H9 (cell line): ENCODE measurements at regions not wholly inside any gene's neighbourhood (a gene's known extent, or its start where the extent isn't known, plus 50 kb on each side); places are given as distances from the start of the nearest gene placed in this dataset.

ENCODE experiments used
- DNase-seq: peaks from one replicate; pipeline ENCODE4 v3.0.0-alpha.2; 2017
- H2AFZ ChIP-seq: one replicate; pipeline ENCODE4 v1.6.1; 2013; ENCODE audit warnings: mild to moderate bottlenecking, low read length, control low read depth, moderate library complexity
- H2AK5ac ChIP-seq: 2 replicates; pipeline ENCODE4 v1.6.1; 2013; ENCODE audit warnings: low read length, control low read depth, mixed read lengths; ENCODE audit not compliant: insufficient read length
- H2BK120ac ChIP-seq: one replicate; pipeline ENCODE4 v1.6.1; 2013; ENCODE audit warnings: low read depth, mild to moderate bottlenecking, low read length, control low read depth, inconsistent platforms; ENCODE audit not compliant: poor library complexity, severe bottlenecking
- H2BK12ac ChIP-seq: 2 replicates; pipeline ENCODE4 v1.6.1; 2013; ENCODE audit warnings: low read length, control low read depth, mixed read lengths, low read depth; ENCODE audit not compliant: insufficient read length
- H2BK15ac ChIP-seq: 2 replicates; pipeline ENCODE4 v1.6.1; 2013; ENCODE audit warnings: low read depth, low read length, control low read depth
- H2BK20ac ChIP-seq: one replicate; pipeline ENCODE4 v1.6.1; 2013; ENCODE audit warnings: low read depth, mild to moderate bottlenecking, low read length, control low read depth, inconsistent platforms; ENCODE audit not compliant: poor library complexity, severe bottlenecking
- H2BK5ac ChIP-seq: 2 replicates; pipeline ENCODE4 v1.6.1; 2013; ENCODE audit warnings: low read length, control low read depth, mixed read lengths; ENCODE audit not compliant: insufficient read length
- H3K14ac ChIP-seq: 2 replicates; pipeline ENCODE4 v1.6.1; 2013; ENCODE audit warnings: low read length, control low read depth; ENCODE audit not compliant: insufficient read depth
- H3K18ac ChIP-seq: 2 replicates; pipeline ENCODE4 v1.6.1; 2013; ENCODE audit warnings: low read depth, mild to moderate bottlenecking, mixed read lengths, low read length, control low read depth; ENCODE audit not compliant: insufficient read length
- H3K23ac ChIP-seq: 2 replicates; pipeline ENCODE4 v1.6.1; 2013; ENCODE audit warnings: low read length, control low read depth, mixed read lengths, low read depth; ENCODE audit not compliant: insufficient read length
- H3K23me2 ChIP-seq: 2 replicates; pipeline ENCODE4 v1.6.1; 2013; ENCODE audit warnings: low read depth, mild to moderate bottlenecking, mixed read lengths, low read length, control low read depth; ENCODE audit not compliant: insufficient read length, poor library complexity, severe bottlenecking
- H3K27ac ChIP-seq: 2 replicates; pipeline ENCODE4 v1.5.1; 2013; ENCODE audit warnings: low read length, control low read depth, mixed read lengths, low read depth; ENCODE audit not compliant: insufficient read length
- H3K27me3 ChIP-seq: 2 replicates; pipeline ENCODE4 v1.6.1; 2013; ENCODE audit warnings: low read length, control low read depth, inconsistent platforms; ENCODE audit not compliant: insufficient read depth
- H3K4ac ChIP-seq: 2 replicates; pipeline ENCODE4 v1.6.1; 2013; ENCODE audit warnings: low read depth, mild to moderate bottlenecking, control low read depth, inconsistent platforms, low read length, moderate library complexity
- H3K4me1 ChIP-seq: 2 replicates; pipeline ENCODE4 v1.6.1; 2013; ENCODE audit warnings: low read length, control low read depth, inconsistent platforms; ENCODE audit not compliant: insufficient read depth
- H3K4me2 ChIP-seq: 2 replicates; pipeline ENCODE4 v1.6.1; 2013; ENCODE audit warnings: low read length, control low read depth, mixed read lengths; ENCODE audit not compliant: insufficient read length, insufficient read depth
- H3K56ac ChIP-seq: 2 replicates; pipeline ENCODE4 v1.6.1; 2013; ENCODE audit warnings: low read depth, mild to moderate bottlenecking, mixed read lengths, low read length, control low read depth; ENCODE audit not compliant: insufficient read length
- H3K79me1 ChIP-seq: 2 replicates; pipeline ENCODE4 v1.6.1; 2013; ENCODE audit warnings: low read depth, mild to moderate bottlenecking, moderate library complexity, low read length, control low read depth, inconsistent platforms; ENCODE audit not compliant: insufficient read depth, poor library complexity, severe bottlenecking
- H3K79me2 ChIP-seq: 2 replicates; pipeline ENCODE4 v1.6.1; 2013; ENCODE audit warnings: low read length, control low read depth, inconsistent platforms; ENCODE audit not compliant: insufficient read depth
- H3K9ac ChIP-seq: 2 replicates; pipeline ENCODE4 v1.6.1; 2013; ENCODE audit warnings: low read length, control low read depth, mixed read lengths; ENCODE audit not compliant: insufficient read length; ENCODE audit errors: extremely low read depth
- H3K9me3 ChIP-seq: one replicate; pipeline ENCODE4 v1.6.1; 2013; ENCODE audit warnings: low read depth, low read length, inconsistent platforms; ENCODE audit not compliant: control insufficient read depth
- H3T11ph ChIP-seq: one replicate; pipeline ENCODE4 v1.6.1; 2013; ENCODE audit warnings: mild to moderate bottlenecking, low read length, control low read depth, inconsistent platforms
- H4K20me1 ChIP-seq: one replicate; pipeline ENCODE4 v1.6.1; 2013; ENCODE audit not compliant: control insufficient read depth, insufficient read length, insufficient read depth
- H4K5ac ChIP-seq: 2 replicates; pipeline ENCODE4 v1.6.1; 2013; ENCODE audit warnings: low read depth, mild to moderate bottlenecking, mixed read lengths, low read length, control low read depth; ENCODE audit not compliant: insufficient read length
- H4K8ac ChIP-seq: replicated peaks from 2 replicates; pipeline ENCODE4 v1.6.1; 2013; ENCODE audit warnings: low read length, control low read depth, mixed read lengths, low read depth; ENCODE audit not compliant: insufficient read length
- H4K91ac ChIP-seq: 2 replicates; pipeline ENCODE4 v1.6.1; 2013; ENCODE audit warnings: low read depth, mild to moderate bottlenecking, moderate library complexity, mixed read lengths, low read length, control low read depth; ENCODE audit not compliant: insufficient read length
- H3K27ac Mint-ChIP-seq, 3 experiments: 2 replicates in 2 of 3; 3 replicates in 1 of 3; pipeline ENCODE4 v1.8.0; 2020 to 2021; ENCODE audit warnings: mixed read lengths in 3 of 3, mild to moderate bottlenecking in 1 of 3, moderate library complexity in 1 of 3
- H3K27me3 Mint-ChIP-seq: 2 replicates; pipeline ENCODE4 v1.8.0; 2021; ENCODE audit warnings: low read depth, mild to moderate bottlenecking, moderate library complexity, mixed read lengths
- H3K36me3 Mint-ChIP-seq, 3 experiments: 2 replicates in 2 of 3; 3 replicates in 1 of 3; pipeline ENCODE4 v1.8.0; 2020 to 2021; ENCODE audit warnings: low read depth in 3 of 3, mixed read lengths in 3 of 3; ENCODE audit not compliant: insufficient read depth in 1 of 3
- H3K4me1 Mint-ChIP-seq, 2 experiments: 2 replicates each; pipeline ENCODE4 v1.8.0; 2020; ENCODE audit warnings: mixed read lengths in 2 of 2
- H3K4me3 Mint-ChIP-seq, 2 experiments: 2 replicates in 1 of 2; 3 replicates in 1 of 2; pipeline ENCODE4 v1.8.0; 2020 to 2021; ENCODE audit warnings: mild to moderate bottlenecking in 2 of 2, mixed read lengths in 2 of 2, moderate library complexity in 1 of 2
- H3K9me3 Mint-ChIP-seq, 2 experiments: 2 replicates in 1 of 2; 3 replicates in 1 of 2; pipeline ENCODE4 v1.8.0; 2020; ENCODE audit warnings: mild to moderate bottlenecking in 2 of 2, mixed read lengths in 2 of 2, moderate library complexity in 1 of 2
- CTCF ChIP-seq: fragments of 200-600 bp; sonication (generic); conservative IDR thresholded peaks from 3 replicates; pipeline ENCODE4 v1.8.0; 2021; ENCODE audit warnings: antibody characterized with exemption, mild to moderate bottlenecking
- WGBS: extraction: QIAGEN DNeasy Blood & Tissue Kit; methylation state at CpG from one replicate; pipeline ENCODE4 v1.1.7; 2013; ENCODE audit warnings: missing lambda C conversion rate, low lambda C conversion rate, mixed read lengths; ENCODE audit not compliant: insufficient read length; ENCODE audit errors: extremely low coverage; 5-methylcytosine and 5-hydroxymethylcytosine counted together

GRCh38 chr21:19239696-19240095, 836.1 kb upstream of the TMPRSS15 start:
- Histone ChIP-seq H3K4me1 (no peaks in the 10 kb centered on the region), H3K79me2 (no peaks in the 10 kb centered on the region), H3K9ac (no peak overlapping the region), H4K20me1 (no peaks in the 10 kb centered on the region), H3K23ac (no peak overlapping the region), H2BK5ac (no peak overlapping the region), H3K56ac (no peak overlapping the region), H4K91ac (no peak overlapping the region), H2AFZ (no peak overlapping the region), H2BK12ac (no peak overlapping the region), H2BK120ac (no peak overlapping the region), H4K5ac (no peak overlapping the region), H3T11ph (no peak overlapping the region), H3K27me3 (no peaks in the 10 kb centered on the region), H3K4me2 (no peak overlapping the region), H4K8ac (no peak overlapping the region), H2BK15ac (no peak overlapping the region), H3K23me2 (no peaks in the 10 kb centered on the region), H2AK5ac (no peak overlapping the region), H3K9me3 (no peaks in the 10 kb centered on the region), H3K27ac (no peak overlapping the region), H3K4ac (no peak overlapping the region), H3K14ac (no peak overlapping the region), H2BK20ac (no peak overlapping the region), H3K79me1 (no peaks in the 10 kb centered on the region), H3K18ac (no peak overlapping the region)
- no peaks in the 10 kb centered on the region for H3K9me3 Mint-ChIP-seq
- no peak for TF ChIP-seq CTCF
- H3K27ac Mint-ChIP-seq: no peak overlapping the region
- H3K4me3 Mint-ChIP-seq: no peak overlapping the region
- no peak for DNase-seq
- no CpG with 5 or more reads among the region's 1 CpG for WGBS
- no peaks in the 10 kb centered on the region for H3K27me3 Mint-ChIP-seq
- no peaks in the 10 kb centered on the region for H3K36me3 Mint-ChIP-seq
- H3K4me1 Mint-ChIP-seq: no peaks in the 10 kb centered on the region
